ENCODE measurements at regions not wholly inside any gene's neighbourhood (a gene's known extent, or its start where the extent isn't known, plus 50 kb on each side); places are given as distances from the start of the nearest gene placed in this dataset.
"Not testable (repeated sequence)": the region's sequence is repeated elsewhere in the genome, so short reads cannot be mapped to it uniquely, and the experiment has no call there.

DNA sequence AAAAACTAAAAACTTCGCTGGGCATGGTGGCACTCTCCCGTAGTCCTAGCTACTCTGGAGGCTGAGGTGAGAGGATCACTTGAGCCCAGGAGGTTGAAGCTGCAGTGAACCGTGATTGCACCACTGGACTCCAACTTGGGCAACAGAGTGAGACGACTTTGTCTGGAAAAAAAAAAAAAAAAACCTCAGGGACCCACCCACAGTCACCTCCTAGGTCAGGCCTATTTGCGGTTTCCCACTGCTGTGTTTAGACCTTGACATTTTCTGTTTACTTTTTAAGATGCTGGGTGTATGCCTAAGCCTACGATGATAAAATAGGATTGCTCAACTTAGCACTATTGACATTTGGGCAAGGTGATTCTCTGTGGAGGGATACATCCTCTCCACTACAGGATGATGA lies 197.4 kb upstream of the TBL1X start:
- FAIRE-seq (no peak), DNase-seq (ENCODE audit: low spot score) (no peak)

- FAIRE-seq (no peak), DNase-seq (ENCODE audit: low spot score) (no peak)
Measured at GRCh38 chrX:9269134-9269533, 195.7 kb upstream of the TBL1X start.

- DNase-seq (ENCODE audit: low spot score) = no peak
- FAIRE-seq = no peak
Measured at GRCh38 chrX:9271789-9272525, 192.9 kb upstream of the TBL1X start.

GRCh38 chrX:9273744-9274143 lies 191.1 kb upstream of the TBL1X start:
- FAIRE-seq (no peak), DNase-seq (ENCODE audit: low spot score) (no peak)

- no peak for FAIRE-seq
- DNase-seq (ENCODE audit: low spot score) = no peak
Measured at GRCh38 chrX:9278475-9279233, 186.2 kb upstream of the TBL1X start.

DNA sequence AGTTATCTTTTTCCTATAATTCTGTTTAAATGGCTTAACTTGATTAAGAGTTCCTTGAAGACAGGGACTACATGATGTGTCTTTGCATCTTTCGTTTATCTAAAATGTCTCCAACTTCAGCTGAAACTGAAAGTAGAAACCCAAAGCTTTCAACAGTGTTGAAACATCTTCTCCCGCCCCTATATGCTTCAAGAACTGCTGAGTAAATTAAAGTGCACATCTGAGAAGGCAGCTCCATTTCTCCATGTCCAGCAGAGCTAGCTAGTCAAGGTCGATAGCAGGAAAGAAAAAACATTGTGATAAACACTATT lies 185.7 kb upstream of the TBL1X start:
- no peak for FAIRE-seq
- DNase-seq (ENCODE audit: low spot score) = no peak

DNA sequence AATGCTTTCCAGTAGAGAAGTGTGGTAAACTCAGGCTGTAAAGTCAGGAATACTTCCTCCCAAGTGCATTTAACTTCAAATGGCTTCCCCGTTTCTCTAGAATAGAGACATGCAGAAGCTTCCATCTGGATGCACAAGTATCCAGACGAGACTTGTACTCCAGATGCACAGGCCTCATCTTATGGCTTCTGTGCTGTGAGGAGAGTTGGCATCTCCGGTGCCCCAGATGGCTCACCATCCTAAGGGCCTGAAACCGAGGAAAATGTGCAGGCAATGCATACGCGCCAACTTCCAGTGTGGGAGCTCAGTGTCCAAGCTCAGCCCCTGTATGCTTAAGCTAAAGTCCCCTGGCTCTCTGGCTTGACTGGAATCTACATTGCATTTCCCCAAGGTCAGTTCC lies 184.0 kb upstream of the TBL1X start:
- no peak for FAIRE-seq
- DNase-seq (ENCODE audit: low spot score) = no peak

DNA sequence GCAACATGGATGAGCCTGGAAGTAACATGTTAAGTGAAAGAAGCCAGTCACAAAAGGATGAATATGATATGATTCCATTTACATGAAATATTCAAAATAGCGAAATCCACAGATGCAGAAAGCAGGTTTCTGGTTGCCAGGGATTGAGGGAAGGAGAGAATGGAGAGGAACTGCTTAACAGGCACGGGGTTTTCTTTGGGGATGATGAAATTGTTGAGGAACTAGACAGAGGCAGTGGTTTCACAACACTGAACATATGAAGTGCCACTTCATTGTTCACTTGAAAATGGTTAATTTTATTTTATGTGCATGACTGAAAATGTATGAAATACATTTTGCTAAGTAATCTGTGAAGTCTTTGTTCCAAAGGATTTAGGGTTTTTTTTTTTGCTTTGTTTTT lies 182.5 kb upstream of the TBL1X start:
- DNase-seq (ENCODE audit: low spot score) (no peak), FAIRE-seq (no peak)

GRCh38 chrX:9285342-9285771 lies 179.5 kb upstream of the TBL1X start:
- FAIRE-seq (no peak), DNase-seq (ENCODE audit: low spot score) (no peak)

- DNase-seq (ENCODE audit: low spot score) (no peak), FAIRE-seq (no peak)
Measured at GRCh38 chrX:9286234-9286633, 178.6 kb upstream of the TBL1X start.

DNA sequence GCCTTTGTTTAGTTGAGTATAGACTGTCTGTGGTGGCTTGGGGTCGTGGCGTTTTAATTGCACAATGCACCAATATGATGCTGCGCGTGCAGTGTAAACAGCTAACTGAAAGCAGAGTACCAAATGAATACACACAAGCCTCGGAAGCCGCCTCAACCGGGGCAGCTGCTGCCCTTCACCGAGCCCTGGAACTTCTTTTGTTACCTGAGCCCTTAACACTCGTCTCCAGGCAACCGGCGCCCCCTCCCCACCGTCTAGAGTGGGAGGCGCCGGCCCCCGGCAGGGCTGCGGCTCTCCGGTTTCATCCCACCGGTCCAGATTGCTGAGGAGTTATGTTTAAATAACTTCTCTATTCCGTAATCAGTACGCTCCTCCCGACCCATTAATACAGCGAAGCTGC lies 173.2 kb upstream of the TBL1X start:
- no peak for FAIRE-seq
- DNase-seq (ENCODE audit: low spot score) = no peak

DNA sequence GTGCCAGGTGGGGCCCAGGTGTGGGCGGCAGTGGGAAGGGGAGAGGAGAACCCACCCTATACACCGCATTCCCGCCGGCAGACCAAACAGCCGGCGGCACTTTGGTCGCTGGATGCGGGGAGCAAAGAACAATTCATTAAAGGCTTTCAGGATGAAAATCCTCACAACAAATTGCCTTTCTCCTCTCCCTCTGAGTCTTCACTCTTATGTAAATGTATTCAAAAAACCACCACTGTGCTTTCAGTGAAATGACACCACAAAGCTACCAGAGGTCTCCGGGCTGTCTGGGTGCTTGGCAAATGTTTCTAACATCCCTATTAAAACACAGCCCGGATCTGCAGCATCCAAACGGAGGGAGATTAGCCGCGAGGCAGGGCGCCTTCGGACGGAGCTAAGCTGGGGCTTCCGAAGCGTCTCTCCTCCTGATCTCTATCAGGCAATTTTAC lies 171.8 kb upstream of the TBL1X start:
- no peak for FAIRE-seq
- DNase-seq (ENCODE audit: low spot score) = no peak

- no peak for DNase-seq (ENCODE audit: low spot score)
- FAIRE-seq = no peak
Measured at GRCh38 chrX:9293903-9294302, 171.0 kb upstream of the TBL1X start.

DNA sequence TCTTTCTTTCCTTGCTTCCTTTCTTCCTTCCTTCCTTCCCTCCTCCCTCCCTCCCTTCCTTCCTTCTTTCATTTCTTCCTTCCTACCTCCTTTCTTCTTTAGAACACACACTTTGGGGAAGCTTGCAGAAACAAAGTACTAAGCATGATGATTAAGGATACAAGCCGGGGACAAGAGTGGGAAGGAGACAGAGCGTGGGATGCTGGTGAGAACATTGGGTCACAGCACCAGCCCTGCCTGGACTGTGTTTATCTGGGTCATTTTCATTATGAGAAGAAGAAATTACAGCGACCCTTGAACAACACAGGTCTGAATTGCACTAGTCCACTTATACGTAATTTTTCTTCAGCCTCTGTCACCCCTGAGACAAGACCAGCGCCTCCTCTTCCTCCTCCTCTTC lies 169.3 kb upstream of the TBL1X start:
- FAIRE-seq = no peak

DNA sequence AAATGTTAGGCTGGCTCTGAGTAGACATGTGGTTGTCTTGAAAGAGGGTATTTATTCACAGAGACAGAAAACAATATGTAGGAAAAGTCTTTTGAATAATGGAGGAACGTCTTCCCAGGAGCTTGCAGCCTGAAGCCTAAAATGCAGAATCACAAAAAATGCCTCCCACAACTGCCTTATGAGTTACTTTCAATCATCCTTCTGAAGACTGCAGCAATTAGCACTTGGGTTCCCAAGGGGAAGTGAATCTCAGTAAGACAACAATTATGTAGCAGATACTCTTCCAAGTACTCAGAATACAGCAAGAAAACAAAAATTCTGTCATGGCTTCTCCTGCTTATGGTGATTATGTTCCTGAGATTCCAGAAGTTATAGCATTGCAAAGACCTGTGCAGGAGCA lies 166.6 kb upstream of the TBL1X start:
- DNase-seq (ENCODE audit: low spot score) (no peak), FAIRE-seq (no peak)

More for the DNA sequence above, 169.3 kb upstream of the TBL1X start:
- no peak for DNase-seq (ENCODE audit: low spot score)

DNA sequence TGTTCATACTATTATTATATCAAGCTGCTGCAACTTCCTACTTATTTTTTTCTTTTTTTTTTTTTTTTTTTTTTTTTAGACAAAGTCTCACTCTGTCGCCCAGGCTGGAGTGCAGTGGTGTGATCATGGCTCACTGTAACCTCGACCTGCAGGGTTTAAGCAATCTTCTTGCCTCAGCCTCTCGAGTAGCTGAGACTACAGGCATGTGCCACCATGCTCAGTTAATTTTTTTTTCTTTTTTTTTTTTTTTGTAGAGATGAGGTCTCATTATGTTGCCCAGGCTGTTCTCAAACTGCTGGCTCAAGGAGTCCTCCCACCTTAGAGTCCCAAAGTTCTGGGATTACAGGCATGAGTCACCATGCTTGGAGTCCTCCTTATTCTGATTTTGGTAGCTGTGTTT lies 165.2 kb upstream of the TBL1X start:
- DNase-seq (ENCODE audit: low spot score); FAIRE-seq: not testable (repeated sequence)

- FAIRE-seq (no peak), DNase-seq (ENCODE audit: low spot score) (no peak)
Measured at GRCh38 chrX:9301836-9302235, 163.0 kb upstream of the TBL1X start.

DNA sequence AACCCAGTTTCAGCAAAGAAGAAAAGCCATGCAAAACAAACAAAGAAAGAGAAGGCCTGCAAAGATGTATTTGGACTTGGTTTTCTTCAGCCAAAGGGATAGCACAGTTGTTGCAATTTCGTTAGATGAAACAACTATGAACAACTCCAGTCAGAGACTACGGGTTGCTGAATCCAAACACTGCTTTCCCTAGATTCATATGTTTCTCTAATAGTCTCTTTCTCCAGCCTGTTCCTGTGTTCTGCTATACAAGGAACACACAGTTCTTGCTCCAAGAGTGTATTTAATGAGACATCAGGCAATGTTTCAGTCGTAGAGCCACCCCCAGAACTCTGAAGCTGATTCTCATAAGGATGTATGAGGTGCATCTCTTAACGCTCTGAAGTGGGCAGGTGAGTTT lies 162.5 kb upstream of the TBL1X start:
- FAIRE-seq (no peak), DNase-seq (ENCODE audit: low spot score) (no peak)

DNA sequence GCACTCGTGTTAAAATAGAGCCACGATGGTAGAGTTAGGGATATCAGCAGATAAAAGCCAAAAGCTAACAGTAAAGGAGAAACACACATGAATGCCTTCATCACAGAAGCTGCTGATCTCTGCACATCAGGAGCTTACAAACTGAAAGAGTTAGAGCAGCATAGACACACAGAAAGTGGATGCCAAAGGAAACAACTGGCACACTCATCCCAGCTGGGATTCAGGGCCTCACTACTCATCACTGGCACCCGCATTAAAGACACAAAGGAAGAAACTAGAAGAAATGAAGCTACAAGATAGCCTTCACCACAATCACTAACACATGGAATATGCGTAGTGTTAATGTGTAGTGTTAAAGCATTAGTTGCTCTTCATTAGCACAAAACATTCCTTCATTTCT lies 156.4 kb upstream of the TBL1X start:
- FAIRE-seq (no peak), DNase-seq (ENCODE audit: low spot score) (no peak)

DNA sequence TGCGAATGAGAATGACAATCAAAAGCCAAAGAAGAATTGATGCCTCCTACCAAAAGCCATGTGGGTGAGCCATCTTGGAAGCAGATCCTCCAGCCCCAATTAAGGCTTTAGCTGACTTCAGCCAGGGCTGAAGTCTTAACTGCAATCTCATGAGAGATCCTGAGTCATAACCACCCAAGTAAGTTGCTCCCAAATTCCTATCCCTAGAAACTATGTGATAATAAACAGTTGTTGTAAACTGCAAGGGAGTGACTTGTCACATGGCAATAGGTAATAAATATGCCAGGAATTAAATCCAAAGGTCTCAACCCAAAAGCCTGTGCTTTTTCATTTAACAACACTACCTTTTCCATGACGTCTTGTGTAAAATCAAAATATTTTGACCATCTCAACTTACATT lies 154.2 kb upstream of the TBL1X start:
- DNase-seq (ENCODE audit: low spot score) (no peak), FAIRE-seq (no peak)

DNA sequence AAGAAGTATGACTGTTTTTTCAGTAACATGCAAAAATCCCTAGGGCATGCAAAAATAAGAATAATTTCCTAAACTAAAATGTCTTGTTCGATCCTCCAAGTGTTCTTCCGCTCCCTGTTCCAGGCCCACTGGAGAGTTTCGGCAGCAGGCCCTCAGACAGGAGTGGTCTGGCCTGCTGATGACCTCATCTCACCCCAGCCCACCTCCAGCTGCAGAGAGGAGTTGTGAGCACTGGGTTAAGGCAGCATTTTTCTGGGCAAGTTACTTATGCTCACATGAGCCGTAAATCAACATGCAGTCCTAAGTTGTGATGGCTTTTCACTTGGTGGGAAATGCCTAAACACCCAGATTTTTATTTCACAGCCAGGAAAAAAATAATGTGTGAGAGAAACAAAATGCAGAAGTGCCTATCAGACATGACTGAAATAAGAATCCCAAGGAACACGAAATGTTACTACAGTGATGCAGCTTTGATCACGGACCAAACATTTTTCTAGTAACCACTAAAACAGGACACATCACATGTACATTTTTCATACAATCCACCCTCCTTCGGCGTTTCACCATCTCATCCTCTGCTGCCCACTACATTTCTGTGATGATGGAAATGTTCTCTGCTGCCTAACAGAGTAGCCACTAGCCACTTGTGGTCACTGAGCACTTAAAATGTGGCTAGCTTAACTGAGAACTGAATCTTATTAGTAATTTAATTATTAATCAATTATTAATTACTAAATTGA lies 153.3 kb upstream of the TBL1X start:
- DNase-seq (ENCODE audit: low spot score) (no peak), FAIRE-seq (no peak)
